ENCODE measurements at regions not wholly inside any gene's neighbourhood (a gene's known extent, or its start where the extent isn't known, plus 50 kb on each side); places are given as distances from the start of the nearest gene placed in this dataset.
"Not testable (repeated sequence)": the region's sequence is repeated elsewhere in the genome, so short reads cannot be mapped to it uniquely, and the experiment has no call there.

DNA sequence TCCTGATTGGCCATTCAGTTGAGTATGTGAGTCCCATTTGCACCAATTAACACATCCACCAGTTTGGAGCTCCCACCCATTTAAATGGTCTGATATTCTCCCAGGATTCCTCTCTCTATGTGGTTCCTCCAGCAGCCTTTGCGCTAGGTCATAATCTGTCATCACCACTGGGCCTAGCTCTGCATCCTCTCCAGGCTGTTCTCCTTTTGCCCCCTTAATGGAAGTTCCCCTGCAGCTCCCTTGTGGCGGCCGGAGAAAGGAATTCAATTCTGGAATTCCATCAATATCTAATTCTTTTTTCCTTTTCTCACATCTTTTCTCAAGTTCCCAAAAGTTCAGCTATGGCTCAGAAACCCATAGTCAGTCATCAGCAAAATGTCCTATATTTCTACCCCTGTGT lies 2184.4 kb upstream of the AGA start:
- DNase-seq: no peak

DNA sequence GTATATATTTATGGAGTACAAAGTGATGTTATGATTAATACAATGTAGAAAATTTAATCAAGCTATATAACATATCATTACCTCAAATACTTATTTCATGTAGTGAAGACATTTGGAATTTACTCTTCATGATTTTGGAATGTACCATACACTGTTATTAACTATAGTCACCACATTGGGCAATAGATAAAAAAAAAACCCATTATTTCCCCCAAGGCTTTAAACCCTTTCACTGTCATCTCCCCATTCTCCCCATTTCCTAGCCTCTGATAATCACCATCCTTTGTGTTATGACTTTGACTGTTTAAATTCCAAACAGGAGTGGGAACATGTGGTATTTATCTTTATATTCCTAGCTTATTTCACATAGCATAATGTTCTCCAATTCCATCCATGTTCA lies 2189.1 kb upstream of the AGA start:
- DNase-seq: no peak

DNA sequence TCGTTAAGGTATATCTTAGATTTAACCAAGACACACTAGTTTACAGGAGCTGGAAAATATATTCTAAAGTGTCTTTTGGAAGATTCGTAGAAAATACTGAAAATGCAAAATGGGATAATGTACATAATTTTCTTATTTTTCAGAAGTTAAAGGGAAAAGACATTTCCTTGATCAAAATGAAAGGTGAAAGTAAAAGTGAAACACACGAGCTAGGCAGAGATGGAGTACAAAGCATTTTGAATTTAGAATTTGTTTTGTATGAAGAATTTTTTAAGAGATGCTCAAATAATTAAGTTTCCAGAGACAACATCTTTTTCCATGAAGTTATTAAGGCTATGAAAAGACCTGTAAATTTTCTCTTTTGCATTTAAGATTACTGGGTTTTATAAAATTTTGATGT lies 2192.6 kb upstream of the AGA start:
- no peak for DNase-seq

DNA sequence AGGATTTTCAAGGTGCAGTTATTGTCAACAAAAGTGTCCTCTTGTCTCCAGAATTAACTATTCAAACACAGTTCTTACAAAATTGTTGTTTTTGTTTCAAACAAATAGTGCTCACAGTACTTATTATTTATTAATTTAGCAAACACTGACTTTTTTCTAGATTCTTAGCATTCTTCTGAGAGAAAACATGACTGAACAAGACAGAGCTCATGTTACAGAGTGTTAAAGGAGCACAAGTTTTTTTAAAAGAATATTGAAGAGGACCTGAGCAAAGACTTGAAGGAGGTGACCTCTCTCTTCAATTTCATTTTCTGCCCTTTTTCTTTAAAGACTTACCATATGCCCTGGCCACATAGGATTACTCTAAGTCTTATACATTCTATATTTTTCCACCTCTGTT lies 2220.3 kb upstream of the AGA start:
- DNase-seq: no peak

DNA sequence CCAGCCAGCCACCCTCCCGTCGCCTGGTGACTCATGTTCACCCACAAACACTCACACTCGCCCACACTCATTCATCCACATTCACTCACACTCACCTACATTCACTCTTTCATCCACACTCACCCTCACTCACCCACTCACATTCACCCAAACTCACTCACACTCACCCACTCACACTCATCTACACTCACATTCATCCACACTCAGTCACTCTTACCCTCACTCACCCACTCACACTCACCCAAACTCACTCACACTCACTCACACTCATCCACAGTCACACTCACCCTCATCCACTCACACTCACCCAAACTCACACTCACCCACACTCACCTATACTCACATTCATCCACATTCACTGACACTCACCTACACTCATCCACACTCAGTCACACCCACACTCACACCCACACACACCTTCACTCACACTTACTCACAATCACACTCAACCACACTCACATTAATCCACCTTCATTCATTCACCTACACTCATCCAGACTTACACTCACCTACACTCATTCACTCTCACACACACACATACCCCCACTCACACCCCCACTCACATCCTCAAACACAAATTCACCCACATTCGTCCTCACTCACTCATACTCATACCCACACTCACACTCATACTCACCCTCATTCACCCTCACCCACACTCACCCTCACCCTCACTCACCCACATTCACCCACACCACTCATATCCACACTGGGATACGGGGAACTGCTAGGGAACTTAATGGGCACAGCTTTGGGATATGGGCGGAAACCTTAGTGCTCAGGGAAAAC lies 2221.6 kb upstream of the AGA start:
- DNase-seq: no peak

DNA sequence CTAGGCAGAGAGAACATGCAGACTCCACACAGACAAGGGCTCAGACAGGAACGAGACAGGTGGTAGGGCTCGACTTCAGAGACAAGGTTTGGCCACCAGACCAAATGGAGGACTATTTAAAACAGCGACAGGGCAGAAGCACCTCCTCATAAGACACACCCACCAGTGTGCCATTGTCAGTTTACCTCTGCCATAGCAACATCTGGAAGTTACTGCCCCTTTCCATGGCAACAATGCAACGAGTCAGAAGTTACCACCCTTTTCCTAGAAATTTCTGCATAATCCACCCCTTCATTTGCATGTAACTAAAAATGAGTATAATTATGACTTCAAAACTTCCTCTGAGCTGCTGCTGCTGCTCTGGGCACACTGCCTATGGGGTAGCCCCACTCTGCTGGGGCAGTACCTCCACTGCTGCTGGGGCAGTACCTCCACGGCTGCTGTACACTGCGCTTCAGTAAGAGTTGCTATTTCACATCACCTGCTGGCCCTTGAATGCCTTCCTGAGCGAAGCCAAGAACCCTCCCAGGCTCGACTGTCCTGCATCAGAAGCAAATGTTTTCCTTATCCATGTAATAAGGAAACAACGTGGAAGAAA lies 2222.3 kb upstream of the AGA start:
- DNase-seq: no peak

DNA sequence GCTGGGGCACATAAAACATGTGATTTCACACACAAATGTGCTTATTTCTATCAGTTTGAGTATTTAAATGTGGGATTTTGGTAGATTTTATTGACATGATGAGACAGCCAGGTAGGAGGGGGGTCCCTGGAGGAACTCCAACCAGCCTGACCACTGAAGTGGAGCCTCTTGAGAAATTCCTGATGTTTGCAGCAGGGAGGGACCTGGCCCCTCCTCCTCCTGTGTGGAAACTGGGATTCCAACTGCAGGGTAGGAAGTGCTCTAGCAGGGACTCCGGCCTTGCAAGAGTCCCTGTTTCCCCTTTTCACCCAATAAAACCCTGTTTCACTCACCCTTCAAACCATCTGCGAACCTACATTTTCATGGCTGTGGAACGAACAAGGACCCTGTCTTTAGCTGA lies 2224.0 kb upstream of the AGA start:
- DNase-seq: no peak

DNA sequence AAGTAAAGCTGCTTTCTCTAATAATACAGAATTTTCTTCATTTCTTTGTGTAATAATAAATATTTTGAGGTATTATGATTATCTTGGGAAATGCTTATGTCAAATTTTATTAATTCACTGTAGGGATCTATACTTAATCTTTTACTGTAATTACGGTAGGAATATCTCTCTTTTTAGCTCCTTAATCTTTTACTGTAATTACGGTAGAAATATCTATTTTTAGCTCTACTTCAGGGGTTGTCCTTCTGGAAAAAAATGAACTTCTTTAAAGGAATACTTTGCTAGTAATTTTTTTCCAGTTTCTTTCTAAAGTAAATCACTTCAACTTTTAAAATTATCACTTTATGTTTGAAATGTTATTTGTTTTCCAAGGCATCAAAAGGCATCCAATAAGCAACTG lies 2229.4 kb upstream of the AGA start:
- DNase-seq: no peak

DNA sequence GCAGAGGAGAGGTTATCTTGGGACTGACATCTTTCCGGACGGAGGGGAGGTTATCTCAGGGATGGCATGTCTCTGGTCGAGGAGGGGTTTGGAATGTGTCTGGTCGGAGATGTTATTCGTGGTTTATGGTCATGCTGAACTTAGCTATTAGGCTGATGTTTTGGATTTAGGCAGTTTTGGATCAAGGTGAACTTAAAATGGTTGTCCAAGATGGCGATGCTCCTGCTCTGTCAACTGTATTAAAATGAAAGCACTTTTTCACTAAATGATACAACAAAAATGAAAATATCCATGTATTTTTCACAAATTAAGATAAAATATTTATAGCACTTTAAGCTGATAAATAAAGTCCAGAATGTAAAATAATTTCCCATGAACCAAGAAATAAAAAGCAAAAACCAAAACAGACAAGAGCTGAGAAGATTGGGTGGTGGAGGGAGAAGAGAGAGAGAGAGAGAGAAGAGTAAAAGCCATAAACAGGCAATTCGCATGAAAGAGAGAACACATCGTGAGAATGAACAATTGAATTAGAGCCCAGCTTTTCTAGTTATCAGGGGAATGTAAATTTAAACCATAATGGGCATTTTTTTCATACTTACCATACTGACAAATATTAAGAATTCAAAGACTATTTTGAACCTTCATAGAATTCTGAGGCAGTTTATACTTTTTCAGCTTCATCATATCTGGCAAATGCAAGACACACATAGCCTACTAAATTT lies 2236.0 kb upstream of the AGA start:
- DNase-seq: no peak

DNA sequence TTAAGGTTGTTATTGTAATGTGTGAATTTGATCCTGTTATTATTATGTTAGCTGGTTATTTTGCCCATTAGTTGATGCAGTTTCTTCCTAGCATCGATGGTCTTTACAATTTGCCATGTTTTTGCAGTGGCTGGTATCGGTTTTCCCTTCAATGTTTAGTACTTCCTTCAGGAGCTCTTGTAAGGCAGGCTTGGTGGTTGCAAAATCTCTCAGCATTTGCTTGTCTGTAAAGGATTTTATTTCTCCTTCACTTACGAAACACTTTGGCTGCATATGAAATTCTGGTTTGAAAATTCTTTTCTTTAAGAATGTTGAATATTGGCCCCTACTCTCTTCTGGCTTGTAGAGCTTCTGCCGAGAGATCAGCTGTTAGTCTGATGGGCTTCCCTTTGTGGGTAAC lies 2241.4 kb upstream of the AGA start:
- not testable (repeated sequence) for DNase-seq

DNA sequence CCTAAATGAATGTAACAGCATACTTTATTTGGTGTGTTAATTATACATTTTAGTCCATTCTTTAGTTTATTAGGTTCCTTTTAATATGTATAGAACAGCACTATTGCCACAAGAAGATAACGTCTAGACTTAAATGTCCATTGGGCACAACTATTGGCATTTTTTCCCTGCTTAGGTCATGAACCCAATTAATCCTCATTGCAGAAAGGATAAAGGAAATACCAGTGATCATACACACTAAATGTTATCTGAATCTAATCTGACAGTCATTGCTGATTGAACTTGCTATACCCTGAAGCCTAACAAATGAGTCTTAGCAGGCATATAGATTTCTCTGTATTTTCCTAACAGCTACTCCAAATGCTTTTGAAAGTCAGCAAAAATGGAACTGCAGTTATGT lies 2250.0 kb upstream of the AGA start:
- DNase-seq: no peak

DNA sequence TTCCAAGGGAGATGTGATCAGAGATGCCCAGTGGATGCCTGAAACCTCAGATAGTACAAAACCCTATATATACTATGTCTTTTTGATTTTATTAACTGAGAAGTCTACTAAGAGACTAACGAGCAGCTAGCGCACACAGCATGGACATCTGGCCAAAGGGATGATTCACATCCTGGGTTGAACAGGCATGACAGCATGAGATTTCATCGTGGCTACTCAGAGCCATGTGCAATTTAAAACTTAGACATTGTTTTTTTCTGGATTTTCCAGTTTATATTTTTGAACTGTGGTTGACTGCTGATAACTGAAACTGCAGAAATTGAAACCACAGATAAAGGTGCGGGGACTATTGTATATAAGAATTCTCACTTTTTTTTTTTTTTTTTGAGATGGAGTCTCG lies 2252.9 kb upstream of the AGA start:
- no peak for DNase-seq

DNA sequence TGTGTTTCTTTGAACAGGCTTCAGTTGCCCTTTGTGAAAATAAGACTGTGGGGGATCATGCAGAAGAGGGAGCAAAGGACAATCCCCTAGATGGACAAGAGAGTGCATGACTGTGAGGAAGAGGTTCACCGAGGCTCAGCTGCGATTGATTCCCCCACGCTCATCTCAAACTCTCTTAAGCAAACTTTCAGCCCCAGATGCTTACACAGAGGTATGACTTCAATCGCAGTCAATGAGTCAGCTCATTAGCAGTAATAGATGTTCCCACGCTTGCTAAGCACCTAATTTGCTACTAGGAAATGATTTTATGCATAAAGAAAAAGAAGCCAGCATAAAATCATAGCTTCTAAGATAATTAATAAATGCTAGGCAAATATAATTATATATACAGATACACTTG lies 2256.1 kb upstream of the AGA start:
- DNase-seq: no peak

DNA sequence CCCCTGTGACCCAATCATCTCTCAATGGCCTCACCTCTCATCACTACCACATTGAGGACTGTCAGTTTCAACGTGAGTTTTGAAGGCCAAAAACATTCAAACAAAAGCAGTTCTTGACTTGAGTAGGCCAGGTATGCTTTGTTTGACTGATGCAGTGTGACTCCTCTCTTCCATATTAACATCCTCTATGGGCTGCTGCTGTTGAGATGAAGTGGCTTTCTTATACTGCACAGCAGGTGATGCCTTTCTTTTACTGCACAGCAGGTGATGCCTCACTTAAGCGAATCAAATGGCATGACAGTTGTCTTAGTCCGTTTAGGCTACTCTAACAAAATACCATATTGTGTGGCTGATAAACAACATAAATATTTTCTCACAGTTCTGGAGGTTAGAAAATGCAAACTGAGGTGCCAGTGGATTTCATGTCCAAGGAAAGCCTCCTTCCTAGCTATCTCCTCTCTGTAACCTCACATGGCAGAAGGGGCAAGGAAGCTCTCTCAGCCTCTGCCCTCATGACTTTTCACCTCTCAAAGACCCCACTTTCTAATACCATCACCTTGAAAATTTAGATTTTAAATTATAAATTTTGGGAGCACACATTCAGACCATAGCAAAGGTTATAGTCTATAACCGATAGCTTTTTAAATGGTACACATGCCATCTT lies 2267.9 kb upstream of the AGA start:
- no peak for DNase-seq

DNA sequence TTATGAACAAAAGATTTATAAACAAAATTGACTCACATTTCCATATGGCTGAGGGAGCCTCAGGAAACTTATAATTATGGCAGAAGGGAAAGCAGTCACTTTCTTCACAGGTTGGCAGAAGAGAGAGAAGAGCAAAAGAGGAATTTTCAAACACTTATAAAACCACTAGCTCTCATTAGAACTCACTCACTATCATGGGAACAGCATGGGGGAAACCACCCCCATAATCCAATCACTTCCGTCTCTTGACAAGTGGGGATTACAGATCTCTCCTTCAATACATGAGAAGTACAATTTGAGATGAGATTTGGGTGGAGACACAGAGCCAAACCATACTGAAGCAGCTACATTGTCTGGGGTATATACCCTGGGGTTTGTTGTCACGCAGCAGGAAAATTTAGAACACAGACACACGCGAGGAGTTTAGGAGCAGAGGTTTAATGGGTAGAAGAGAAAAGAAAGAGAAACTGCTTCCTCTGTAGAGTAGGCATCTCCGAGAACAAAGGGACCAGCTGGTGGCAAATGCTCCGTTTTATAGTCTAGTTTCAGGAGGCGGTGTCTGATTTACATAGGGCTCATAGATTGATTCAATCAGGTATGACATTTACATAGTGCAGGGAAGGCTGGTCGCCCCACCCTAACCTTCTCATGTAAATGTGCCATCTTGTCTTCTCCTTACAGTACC lies 2277.7 kb upstream of the AGA start:
- no peak for DNase-seq

DNA sequence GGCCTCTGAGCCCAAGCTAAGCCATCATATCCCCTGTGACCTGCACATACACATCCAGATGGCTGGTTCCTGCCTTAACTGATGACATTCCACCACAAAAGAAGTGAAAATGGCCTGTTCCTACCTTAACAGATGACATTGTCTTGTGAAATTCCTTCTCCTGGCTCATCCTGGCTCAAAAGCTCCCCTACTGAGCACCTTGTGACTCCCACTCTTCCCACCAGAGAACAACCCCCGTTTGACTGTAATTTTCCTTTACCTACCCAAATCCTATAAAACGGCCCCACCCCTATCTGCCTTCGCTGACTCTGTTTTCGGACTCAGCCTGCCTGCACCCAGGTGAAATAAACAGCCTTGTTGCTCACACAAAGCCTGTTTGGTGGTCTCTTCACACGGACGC lies 2284.3 kb upstream of the AGA start:
- not testable (repeated sequence) for DNase-seq

DNA sequence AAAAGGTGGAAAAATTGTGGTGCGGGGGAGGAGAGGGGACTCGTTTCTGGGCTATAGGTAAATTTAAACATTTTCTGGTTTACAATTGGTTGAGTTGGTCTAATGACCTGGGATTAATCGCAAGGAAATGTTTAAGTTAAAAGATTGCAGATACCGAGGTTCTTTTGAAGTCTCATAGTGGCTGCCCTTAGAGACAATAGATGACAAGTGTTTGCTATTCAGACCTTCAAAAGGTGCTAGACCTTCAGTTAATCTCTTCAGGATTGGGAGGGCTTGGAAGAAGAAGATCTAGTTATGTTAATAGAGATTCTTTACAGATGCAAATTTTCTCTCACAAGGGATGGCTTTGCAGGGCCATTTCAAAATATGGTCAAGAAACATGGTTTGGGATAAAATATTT lies 2286.1 kb upstream of the AGA start:
- DNase-seq: no peak

DNA sequence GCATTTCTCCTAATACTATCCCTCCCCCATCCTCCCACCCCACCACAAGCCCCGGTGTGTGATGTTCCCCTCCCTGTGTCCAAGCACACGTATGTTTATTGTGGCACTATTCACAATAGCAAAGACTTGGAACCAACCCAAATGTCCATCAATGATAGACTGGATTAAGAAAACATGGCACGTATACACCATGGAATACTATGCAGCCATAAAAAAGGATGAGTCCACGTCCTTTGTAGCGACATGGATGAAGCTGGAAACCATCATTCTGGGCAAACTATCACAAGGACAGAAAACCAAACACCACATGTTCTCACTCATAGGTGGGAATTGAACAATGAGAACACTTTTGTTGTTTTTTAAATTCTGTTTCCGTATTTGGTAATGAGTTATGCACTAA lies 2294.6 kb upstream of the AGA start:
- not testable (repeated sequence) for DNase-seq

DNA sequence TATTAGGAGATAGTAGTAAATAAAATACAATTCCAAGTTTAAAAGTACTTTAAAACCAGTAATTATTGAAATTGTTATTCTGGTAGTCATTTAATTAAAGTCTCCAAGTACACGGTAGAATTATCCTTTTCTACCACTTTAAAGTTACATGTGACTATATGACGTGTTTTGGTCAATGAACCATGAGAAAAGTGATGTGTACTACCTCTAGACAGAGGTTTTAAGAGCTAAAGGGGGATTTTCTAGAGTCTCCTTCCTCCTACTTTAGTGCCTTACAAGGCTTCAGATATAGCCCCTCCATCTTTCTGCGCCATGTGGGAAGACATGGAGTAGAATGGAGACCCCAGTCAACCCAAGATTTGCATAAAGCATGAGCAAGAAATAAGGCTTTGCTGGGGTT lies 2296.6 kb upstream of the AGA start:
- no peak for DNase-seq

DNA sequence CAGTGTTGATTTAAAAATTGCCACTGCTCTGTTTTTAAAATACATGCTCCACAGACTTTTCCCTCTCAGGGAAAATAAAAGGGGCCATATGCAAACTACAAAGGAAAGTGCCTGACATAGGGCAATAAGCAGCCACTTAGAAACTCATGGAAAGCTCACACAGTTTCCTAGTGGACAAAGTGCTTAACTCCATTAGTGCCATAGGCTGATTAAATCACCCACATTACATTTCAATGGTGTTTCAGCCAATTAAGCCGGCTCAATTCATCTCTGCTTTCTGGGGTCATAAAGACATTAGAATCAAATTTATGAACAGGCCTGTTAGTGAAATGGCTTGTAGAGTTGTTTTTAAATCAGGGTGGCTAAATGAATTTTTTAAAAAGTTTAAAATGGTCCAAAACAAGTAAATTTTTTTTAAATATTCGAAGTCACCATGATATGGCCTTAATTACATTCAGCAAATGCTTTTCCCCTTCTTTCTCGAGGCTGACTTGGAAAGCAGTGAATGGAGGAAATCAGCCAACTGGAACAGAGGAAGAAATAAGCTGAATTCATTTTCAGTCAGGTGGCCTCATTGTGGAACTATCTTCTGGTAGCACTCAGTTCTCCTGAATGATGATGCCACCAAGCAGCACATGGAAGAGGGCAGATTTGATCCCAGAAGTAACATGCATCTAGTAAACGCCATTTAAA lies 2305.1 kb upstream of the AGA start:
- no peak for DNase-seq

DNA sequence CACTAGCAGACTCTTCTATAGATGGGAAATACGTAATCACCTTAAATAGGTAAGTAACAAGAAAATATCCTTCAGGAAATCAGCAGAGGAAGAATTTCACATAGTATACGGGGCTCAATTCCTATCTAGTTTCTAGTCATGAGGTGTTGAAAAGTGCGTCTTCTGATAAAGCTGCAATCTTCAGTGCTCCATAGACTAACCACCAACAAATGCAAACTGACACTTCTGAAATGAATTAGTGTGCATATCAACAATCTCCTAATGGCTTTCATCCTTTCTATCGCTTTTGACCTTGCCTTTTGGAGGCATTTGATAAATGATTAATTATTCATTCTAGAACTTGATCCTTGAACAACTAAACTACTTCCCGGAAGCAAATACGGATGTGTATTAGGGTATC lies 2306.6 kb upstream of the AGA start:
- DNase-seq: no peak

DNA sequence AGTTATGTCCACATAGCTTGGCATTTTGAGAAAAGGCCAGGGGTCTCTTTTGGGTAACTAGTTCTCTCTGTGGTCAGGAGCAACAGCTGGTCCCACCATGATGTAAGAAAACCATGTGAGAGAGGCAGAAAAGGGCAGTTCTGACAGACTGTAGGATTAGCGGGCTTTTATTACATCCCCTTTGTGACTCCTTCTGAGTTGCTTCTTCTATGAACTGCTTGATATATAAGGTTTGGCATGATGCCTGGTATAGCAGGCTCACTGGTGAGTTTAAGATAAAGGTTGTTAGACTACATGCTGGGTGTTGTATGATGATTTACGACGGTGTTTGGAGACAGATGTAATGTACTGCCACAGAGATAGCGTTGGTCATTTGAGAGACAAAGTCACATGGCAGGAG lies 2308.1 kb upstream of the AGA start:
- DNase-seq: no peak

DNA sequence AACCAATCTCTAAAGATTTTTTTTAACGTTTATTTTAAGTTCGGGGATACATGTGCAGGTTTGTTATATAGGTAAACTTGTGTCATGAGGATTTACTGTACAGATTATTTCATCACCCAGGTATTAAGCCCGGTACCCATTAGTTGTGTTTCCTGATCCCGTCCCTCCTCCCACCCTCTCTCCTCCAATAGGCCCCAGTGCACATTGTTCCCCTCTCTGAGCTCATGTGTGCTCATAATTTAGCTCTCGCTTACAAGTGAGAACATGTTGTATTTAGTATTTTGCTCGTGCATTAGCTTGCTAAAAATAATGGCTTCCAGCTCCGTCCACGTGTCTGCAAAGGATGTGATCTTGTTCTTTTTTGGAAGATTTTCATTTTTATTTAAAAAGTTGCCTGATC lies 2309.4 kb upstream of the AGA start:
- DNase-seq: no peak

Measured in NCI-H226 (cell line).